ENCODE measurements at regions not wholly inside any gene's neighbourhood (a gene's known extent, or its start where the extent isn't known, plus 50 kb on each side); places are given as distances from the start of the nearest gene placed in this dataset.

DNA sequence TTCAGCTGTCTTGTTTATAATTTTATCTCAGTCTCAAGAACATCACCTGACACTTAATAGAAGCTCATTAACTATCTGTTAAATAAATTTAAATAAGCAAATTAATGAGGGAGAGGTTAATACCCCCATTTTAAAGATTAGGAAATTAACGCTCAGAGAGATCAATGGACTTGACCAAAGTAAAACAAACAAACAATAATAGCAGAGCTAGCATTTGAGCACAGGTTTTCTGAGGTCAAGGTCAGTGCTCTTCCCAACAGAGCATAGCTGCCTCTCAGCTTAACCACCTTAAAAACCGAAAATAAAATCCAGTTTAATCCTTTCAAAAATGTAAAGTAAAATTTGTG lies 196.6 kb upstream of the BCL6 start:
- Mint-ChIP-seq H3K27ac (no peak overlapping the region), H3K27me3 (no peaks in the 10 kb centered on the region), H3K4me1 (peaks cover 3 to 8% (median 8%) of the 10 kb centered on the region in 3 donors), H3K9me3 (no peaks in the 10 kb centered on the region), H3K36me3 (no peaks in the 10 kb centered on the region), H3K4me3 (no peak overlapping the region)
- ATAC-seq (replicated peaks in 1 of 4) (no peak), DNase-seq (no peak)
- H3K4me3 ChIP-seq (ENCODE audit: control insufficient read depth in 1 of 2, extremely low read depth in 1 of 2, low read length in 1 of 2): no peak overlapping the region
- no CpG with 5 or more reads among the region's 2 CpGs for WGBS (ENCODE audit: insufficient coverage)
- no peaks in the 10 kb centered on the region for H3K9me3 ChIP-seq
- CTCF ChIA-PET: interaction anchor here in 1 of 2 donors (0.7 to 0.9 kb wide), 2 partner anchors 33 to 199 kb away, joined by 3 read pairs; no protein-coding TSS in a partner anchor
- H3K27me3 ChIP-seq (replicated peaks in 1 of 2; ENCODE audit: control insufficient read depth in 2 of 2, extremely low read depth in 1 of 2, insufficient read depth in 2 of 2, low read length in 1 of 2): no peaks in the 10 kb centered on the region
- POLR2A ChIA-PET: no interaction called here
- H3K36me3 ChIP-seq (ENCODE audit: control insufficient read depth in 2 of 2, extremely low read depth in 1 of 2, insufficient read depth in 1 of 2, low read length in 1 of 2): peaks cover 0 to 2% of the 10 kb centered on the region in 2 donors
- no peak overlapping the region for H3K27ac ChIP-seq (ENCODE audit: low read length)
- peaks cover 6 to 11% of the 10 kb centered on the region in 2 experiments for H3K4me1 ChIP-seq (ENCODE audit: control insufficient read depth in 1 of 2, extremely low read depth in 1 of 2, insufficient read depth in 2 of 2, low read length in 2 of 2)

DNA sequence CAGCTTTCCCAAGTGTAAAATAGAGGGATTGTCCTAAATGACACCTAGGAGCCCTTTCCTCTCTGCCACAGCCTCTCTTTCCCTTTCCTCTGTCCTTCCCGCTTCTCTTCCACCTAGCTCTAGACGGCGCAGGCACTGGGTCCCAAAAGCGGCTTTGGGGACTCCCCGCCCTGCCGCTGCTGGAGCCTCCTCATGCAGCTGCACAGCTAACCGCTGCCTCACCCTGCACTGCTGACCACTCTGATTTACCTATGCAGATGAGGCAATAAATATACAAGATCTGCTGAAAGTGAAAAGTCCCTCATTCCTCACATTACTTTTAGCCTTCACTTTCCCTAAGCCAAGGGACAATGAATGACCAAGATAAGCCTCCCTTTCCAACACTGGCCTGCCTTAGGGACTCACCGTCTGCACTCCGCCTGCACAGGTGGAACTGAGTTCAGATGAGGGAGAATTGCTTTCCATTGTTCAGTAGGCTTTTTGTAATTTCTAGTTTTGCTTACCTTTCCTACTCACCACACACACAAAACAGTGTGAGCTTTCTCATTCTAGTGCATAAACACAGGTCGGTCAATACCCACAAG lies 197.5 kb upstream of the BCL6 start:
- WGBS (ENCODE audit: insufficient coverage): 100% methylated on average over 1 of the region's 10 CpGs
- Mint-ChIP-seq H3K27me3 (no peaks in the 10 kb centered on the region), H3K4me3 (no peak overlapping the region), H3K9me3 (no peaks in the 10 kb centered on the region), H3K36me3 (no peaks in the 10 kb centered on the region), H3K4me1 (peaks cover 3 to 8% (median 6%) of the 10 kb centered on the region in 3 donors), H3K27ac (no peak overlapping the region)
- ChIA-PET POLR2A (no interaction called here), CTCF (no interaction called here)
- Histone ChIP-seq H3K4me3 (ENCODE audit: control insufficient read depth in 1 of 2, extremely low read depth in 1 of 2, low read length in 1 of 2) (no peak overlapping the region), H3K27ac (ENCODE audit: low read length) (no peak overlapping the region), H3K27me3 (replicated peaks in 1 of 2; ENCODE audit: control insufficient read depth in 2 of 2, extremely low read depth in 1 of 2, insufficient read depth in 2 of 2, low read length in 1 of 2) (no peaks in the 10 kb centered on the region), H3K4me1 (ENCODE audit: control insufficient read depth in 1 of 2, extremely low read depth in 1 of 2, insufficient read depth in 2 of 2, low read length in 2 of 2) (peaks cover 6 to 11% of the 10 kb centered on the region in 2 experiments), H3K36me3 (ENCODE audit: control insufficient read depth in 2 of 2, extremely low read depth in 1 of 2, insufficient read depth in 1 of 2, low read length in 1 of 2) (peaks cover 0 to 2% of the 10 kb centered on the region in 2 donors), H3K9me3 (no peaks in the 10 kb centered on the region)
- DNase-seq (no peak), ATAC-seq (replicated peaks in 1 of 4) (no peak)

DNA sequence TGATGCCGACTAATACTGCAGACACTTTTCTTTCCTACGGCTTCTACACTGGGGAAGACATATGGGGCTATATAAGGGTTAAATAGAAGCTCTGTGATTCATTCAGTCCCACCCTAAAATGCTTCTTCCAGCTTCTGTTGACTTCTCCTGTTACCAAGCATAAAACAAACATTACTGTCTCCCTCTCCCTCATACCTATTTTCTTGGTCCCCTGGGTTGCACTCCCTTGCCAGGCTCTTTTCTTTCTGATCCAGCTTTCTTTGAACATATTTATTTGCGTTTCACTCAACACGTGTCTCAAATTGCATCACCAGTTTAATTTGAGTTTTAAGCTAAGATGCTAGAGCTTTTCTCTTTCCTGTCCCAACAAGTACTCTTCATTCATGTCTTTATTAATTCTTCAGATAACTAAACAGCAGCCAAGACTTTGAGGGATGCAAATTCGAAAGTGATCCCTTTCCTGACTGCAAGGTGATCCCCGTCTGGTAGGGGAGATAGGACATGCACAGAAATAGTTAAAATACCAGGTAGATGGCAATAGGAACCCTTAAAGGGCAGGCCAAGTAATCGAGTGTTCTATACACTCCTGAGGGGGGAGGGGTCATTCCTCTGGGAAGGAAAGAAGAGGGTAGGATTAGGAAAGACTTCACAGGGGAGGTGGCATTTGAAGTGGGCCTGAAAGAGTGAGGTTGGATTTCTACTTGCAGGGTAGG lies 198.6 kb upstream of the BCL6 start:
- H3K27ac Mint-ChIP-seq: no peak overlapping the region
- H3K9me3 Mint-ChIP-seq: no peaks in the 10 kb centered on the region
- H3K27me3 Mint-ChIP-seq: no peaks in the 10 kb centered on the region
- no peak overlapping the region for H3K4me3 Mint-ChIP-seq
- ChIA-PET POLR2A (no interaction called here), CTCF (no interaction called here)
- no peak for ATAC-seq (replicated peaks in 1 of 4)
- H3K27me3 ChIP-seq (replicated peaks in 1 of 2; ENCODE audit: control insufficient read depth in 2 of 2, extremely low read depth in 1 of 2, insufficient read depth in 2 of 2, low read length in 1 of 2): no peaks in the 10 kb centered on the region
- no peak overlapping the region for H3K27ac ChIP-seq (ENCODE audit: low read length)
- WGBS (ENCODE audit: insufficient coverage): 93% methylated on average over 4 of the region's 7 CpGs
- H3K9me3 ChIP-seq: no peaks in the 10 kb centered on the region
- H3K4me3 ChIP-seq (ENCODE audit: control insufficient read depth in 1 of 2, extremely low read depth in 1 of 2, low read length in 1 of 2): no peak overlapping the region
- H3K36me3 ChIP-seq (ENCODE audit: control insufficient read depth in 2 of 2, extremely low read depth in 1 of 2, insufficient read depth in 1 of 2, low read length in 1 of 2): peaks cover 0 to 2% of the 10 kb centered on the region in 2 donors
- peaks cover 3 to 8% (median 6%) of the 10 kb centered on the region in 3 donors for H3K4me1 Mint-ChIP-seq
- no peaks in the 10 kb centered on the region for H3K36me3 Mint-ChIP-seq
- no peak for DNase-seq
- peaks cover 6 to 11% of the 10 kb centered on the region in 2 experiments for H3K4me1 ChIP-seq (ENCODE audit: control insufficient read depth in 1 of 2, extremely low read depth in 1 of 2, insufficient read depth in 2 of 2, low read length in 2 of 2)

DNA sequence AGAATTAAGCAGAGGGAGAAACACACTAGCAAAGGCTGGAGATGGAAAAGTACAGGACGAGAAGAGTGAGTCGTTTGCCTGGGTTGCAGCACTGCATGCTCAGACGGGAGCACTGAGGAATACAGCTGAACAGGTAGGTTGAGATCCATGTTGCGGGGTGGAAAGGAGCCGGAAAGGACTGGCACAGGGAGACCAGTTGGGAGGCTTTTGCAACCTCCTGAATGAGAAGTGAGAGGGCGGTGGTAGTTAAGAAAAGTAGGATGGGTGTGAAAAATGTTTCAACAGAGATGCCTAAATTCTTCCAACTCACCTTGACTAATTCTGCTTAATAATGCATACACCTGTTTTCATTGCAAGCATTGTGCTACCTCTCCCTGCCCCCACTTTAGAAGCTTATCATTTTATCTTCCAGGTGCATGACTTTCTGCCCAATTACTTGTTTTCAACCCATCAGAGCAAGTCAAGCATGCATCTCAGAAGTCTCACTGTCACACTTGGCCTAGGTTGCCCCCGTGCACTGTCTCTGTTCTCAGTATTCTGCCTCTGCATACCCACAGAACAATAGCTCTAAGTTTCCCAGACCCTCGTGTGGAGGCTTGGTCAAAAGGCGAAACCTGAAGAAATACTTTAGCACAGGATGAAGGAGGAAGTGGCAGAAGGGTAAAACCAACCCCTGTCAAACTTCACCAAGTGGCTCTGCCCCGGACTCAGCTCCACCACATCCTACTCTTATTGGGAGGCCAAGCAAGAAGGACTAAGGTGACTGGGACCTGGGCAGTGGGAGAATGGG lies 199.3 kb upstream of the BCL6 start:
- Histone ChIP-seq H3K4me1 (ENCODE audit: control insufficient read depth in 1 of 2, extremely low read depth in 1 of 2, insufficient read depth in 2 of 2, low read length in 2 of 2) (peaks cover 6 to 11% of the 10 kb centered on the region in 2 experiments), H3K9me3 (no peaks in the 10 kb centered on the region), H3K36me3 (ENCODE audit: control insufficient read depth in 2 of 2, extremely low read depth in 1 of 2, insufficient read depth in 1 of 2, low read length in 1 of 2) (peaks cover 0 to 2% of the 10 kb centered on the region in 2 donors), H3K4me3 (ENCODE audit: control insufficient read depth in 1 of 2, extremely low read depth in 1 of 2, low read length in 1 of 2) (no peak overlapping the region), H3K27ac (ENCODE audit: low read length) (no peak overlapping the region), H3K27me3 (replicated peaks in 1 of 2; ENCODE audit: control insufficient read depth in 2 of 2, extremely low read depth in 1 of 2, insufficient read depth in 2 of 2, low read length in 1 of 2) (no peaks in the 10 kb centered on the region)
- CTCF ChIA-PET: interaction anchor here in 1 of 2 donors (0.6 kb wide), 1 partner anchor 891 kb away, joined by 5 read pairs; no protein-coding TSS in a partner anchor
- POLR2A ChIA-PET: no interaction called here
- 86% methylated on average over 6 of the region's 10 CpGs for WGBS (ENCODE audit: insufficient coverage)
- Mint-ChIP-seq H3K36me3 (no peaks in the 10 kb centered on the region), H3K27me3 (no peaks in the 10 kb centered on the region), H3K4me3 (no peak overlapping the region), H3K27ac (no peak overlapping the region), H3K4me1 (peaks cover 3 to 8% (median 6%) of the 10 kb centered on the region in 3 donors), H3K9me3 (no peaks in the 10 kb centered on the region)
- ATAC-seq (replicated peaks in 1 of 4): peak in 2 of 4 experiments; percentile 27 to 48
- peak in 2 of 35 experiments; percentile 2 to 11 for DNase-seq

DNA sequence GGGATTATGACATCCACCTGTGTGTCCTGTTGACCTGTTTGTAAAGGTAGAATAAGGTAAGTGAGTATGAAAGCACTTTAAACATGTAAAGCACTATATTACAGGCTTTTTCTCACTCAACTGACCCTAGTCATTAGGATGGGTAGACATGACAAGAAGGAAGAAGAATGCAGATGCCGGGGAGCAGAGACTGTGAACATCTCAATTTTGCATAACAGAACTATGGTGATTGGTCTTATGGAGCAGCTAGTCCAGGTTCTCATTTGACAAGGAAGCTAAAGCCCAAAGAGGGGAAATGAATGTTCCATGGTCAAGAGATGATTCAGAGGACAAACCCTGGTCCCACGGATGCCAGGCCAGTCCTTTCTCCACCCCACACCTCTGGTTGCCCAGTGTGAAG lies 200.1 kb upstream of the BCL6 start:
- Histone ChIP-seq H3K4me3 (ENCODE audit: control insufficient read depth in 1 of 2, extremely low read depth in 1 of 2, low read length in 1 of 2) (no peak overlapping the region), H3K36me3 (ENCODE audit: control insufficient read depth in 2 of 2, extremely low read depth in 1 of 2, insufficient read depth in 1 of 2, low read length in 1 of 2) (peaks cover 0 to 2% of the 10 kb centered on the region in 2 donors), H3K27ac (ENCODE audit: low read length) (no peak overlapping the region), H3K27me3 (replicated peaks in 1 of 2; ENCODE audit: control insufficient read depth in 2 of 2, extremely low read depth in 1 of 2, insufficient read depth in 2 of 2, low read length in 1 of 2) (no peaks in the 10 kb centered on the region), H3K9me3 (no peaks in the 10 kb centered on the region), H3K4me1 (ENCODE audit: control insufficient read depth in 1 of 2, extremely low read depth in 1 of 2, insufficient read depth in 2 of 2, low read length in 2 of 2) (peaks cover 6 to 11% of the 10 kb centered on the region in 2 experiments)
- 100% methylated on average over 1 of the region's 2 CpGs for WGBS (ENCODE audit: insufficient coverage)
- ATAC-seq (replicated peaks in 1 of 4) (no peak), DNase-seq (no peak)
- Mint-ChIP-seq H3K9me3 (no peaks in the 10 kb centered on the region), H3K27ac (no peak overlapping the region), H3K36me3 (no peaks in the 10 kb centered on the region), H3K4me1 (peaks cover 3 to 8% (median 6%) of the 10 kb centered on the region in 3 donors), H3K4me3 (no peak overlapping the region), H3K27me3 (no peaks in the 10 kb centered on the region)
- ChIA-PET CTCF (interaction anchor here in 1 of 2 donors (0.6 kb wide), 1 partner anchor 890 kb away, joined by 5 read pairs; no protein-coding TSS in a partner anchor), POLR2A (no interaction called here)

DNA sequence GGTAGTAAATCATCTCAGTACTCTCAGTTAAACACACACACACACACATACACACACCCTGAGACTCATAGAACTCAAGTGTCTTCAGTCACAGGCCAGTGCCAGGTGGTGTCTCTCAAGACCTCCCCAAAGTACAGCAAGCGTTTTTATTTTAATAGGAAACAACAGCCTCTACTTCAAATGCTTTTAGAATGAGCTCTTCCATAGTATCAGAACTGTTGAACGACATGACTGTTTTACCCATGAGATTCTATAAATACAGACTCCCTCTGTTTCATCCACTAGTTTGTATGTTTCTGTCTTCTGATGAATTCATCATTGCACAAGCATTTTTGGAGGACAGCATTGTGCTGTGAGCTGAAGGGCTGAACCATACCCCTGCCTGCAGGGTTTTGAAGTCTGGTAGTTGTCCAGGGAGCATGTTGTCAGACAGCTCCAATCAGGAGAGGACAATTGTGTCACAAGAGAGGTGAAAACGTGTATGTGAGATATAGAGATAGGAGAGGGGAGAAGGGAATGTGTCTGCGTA lies 201.0 kb upstream of the BCL6 start:
- no peak for DNase-seq
- Histone ChIP-seq H3K9me3 (no peaks in the 10 kb centered on the region), H3K36me3 (ENCODE audit: control insufficient read depth in 2 of 2, extremely low read depth in 1 of 2, insufficient read depth in 1 of 2, low read length in 1 of 2) (peaks cover 0 to 2% of the 10 kb centered on the region in 2 donors), H3K27ac (ENCODE audit: low read length) (no peak overlapping the region), H3K4me3 (ENCODE audit: control insufficient read depth in 1 of 2, extremely low read depth in 1 of 2, low read length in 1 of 2) (no peak overlapping the region), H3K4me1 (ENCODE audit: control insufficient read depth in 1 of 2, extremely low read depth in 1 of 2, insufficient read depth in 2 of 2, low read length in 2 of 2) (peaks cover 6 to 11% of the 10 kb centered on the region in 2 experiments), H3K27me3 (replicated peaks in 1 of 2; ENCODE audit: control insufficient read depth in 2 of 2, extremely low read depth in 1 of 2, insufficient read depth in 2 of 2, low read length in 1 of 2) (no peaks in the 10 kb centered on the region)
- 68% methylated on average over 2 of the region's 4 CpGs for WGBS (ENCODE audit: insufficient coverage)
- H3K4me3 Mint-ChIP-seq: no peak overlapping the region
- ChIA-PET POLR2A (no interaction called here), CTCF (interaction anchor here in 1 of 2 donors (0.7 to 0.8 kb wide), 2 partner anchors 20 to 206 kb away, joined by 3 read pairs; no protein-coding TSS in a partner anchor)
- no peak for ATAC-seq (replicated peaks in 1 of 4)
- H3K36me3 Mint-ChIP-seq: no peaks in the 10 kb centered on the region
- no peaks in the 10 kb centered on the region for H3K27me3 Mint-ChIP-seq
- H3K9me3 Mint-ChIP-seq: no peaks in the 10 kb centered on the region
- H3K4me1 Mint-ChIP-seq: peaks cover 3 to 8% (median 6%) of the 10 kb centered on the region in 3 donors
- no peak overlapping the region for H3K27ac Mint-ChIP-seq

Data from T-cell (primary cell).